Prostate gland (tissue), 2 donors: ENCODE measurements at regions not wholly inside any gene's neighbourhood (a gene's known extent, or its start where the extent isn't known, plus 50 kb on each side); places are given as distances from the start of the nearest gene placed in this dataset.
"Not testable (repeated sequence)": the region's sequence is repeated elsewhere in the genome, so short reads cannot be mapped to it uniquely, and the experiment has no call there.

Experiments
- DNase-seq: peaks from one replicate; pipeline ENCODE4 v3.0.0-alpha.2; 2019; ENCODE audit warnings: low spot score
- H3K27ac ChIP-seq, 2 donors: fragments of 200-600 bp; sonication (generic); 2 replicates each; pipeline ENCODE4 v1.5.1; 2017 to 2019
- H3K27me3 ChIP-seq: fragments of 200-600 bp; sonication (generic); replicated peaks from 2 replicates; pipeline ENCODE4 v1.5.1; 2019; ENCODE audit not compliant: insufficient read depth
- H3K36me3 ChIP-seq, 2 donors: fragments of 200-600 bp; sonication (generic); 1 replicate in 1 of 2; 2 replicates in 1 of 2; pipeline versions ENCODE4 v1.5.1 to v1.8.1; 2017 to 2019
- H3K4me1 ChIP-seq: fragments of 200-600 bp; sonication (generic); replicated peaks from 2 replicates; pipeline ENCODE4 v1.5.1; 2019
- H3K4me3 ChIP-seq, 2 donors: fragments of 200-600 bp; sonication (generic); 2 replicates each; pipeline ENCODE4 v1.5.1; 2017 to 2019
- H3K9me3 ChIP-seq: fragments of 200-600 bp; sonication (generic); 2 replicates; pipeline ENCODE4 v1.5.1; 2017
- CTCF ChIP-seq, 4 experiments: fragments of 200-600 bp in 2 of 4; fragments of 450-650 bp in 2 of 4; sonication (generic) in 2 of 4; IDR thresholded peaks; 1 replicate in 3 of 4; 2 replicates in 1 of 4; pipeline ENCODE4 v1.5.1; 2016 to 2019; ENCODE audit warnings: antibody characterized with exemption in 4 of 4, mild to moderate bottlenecking in 2 of 4, moderate library complexity in 2 of 4
- POLR2A ChIP-seq: fragments of 450-650 bp; IDR thresholded peaks from one replicate; pipeline ENCODE4 v1.6.1; 2016; ENCODE audit warnings: antibody characterized with exemption, mild to moderate bottlenecking
- POLR2AphosphoS5 ChIP-seq: sonication (generic); formaldehyde crosslinking; IDR thresholded peaks from one replicate; pipeline ENCODE4 v1.6.1; 2017; ENCODE audit warnings: antibody characterized with exemption
- WGBS: methylation state at CpG from one replicate; pipeline ENCODE4 v1.1.5; 2018; 5-methylcytosine and 5-hydroxymethylcytosine counted together
- intact Hi-C: fragments of 100-400 bp; cut with DNase I; formaldehyde crosslinking; loops from one replicate; pipeline ENCODE4 v1.14.2; 2022

GRCh38 chr6:150494241-150494640, 105.4 kb upstream of the PLEKHG1 start:
- no peak for TF ChIP-seq POLR2A
- TF ChIP-seq CTCF (IDR thresholded peaks at IDR 0.05): no peak
- TF ChIP-seq POLR2AphosphoS5: no peak
- Histone ChIP-seq H3K27ac (no peak overlapping the region), H3K4me3 (no peak overlapping the region), H3K9me3 (no peaks in the 10 kb centered on the region), H3K27me3 (no peaks in the 10 kb centered on the region), H3K4me1 (no peaks in the 10 kb centered on the region), H3K36me3 (no peaks in the 10 kb centered on the region)
- intact Hi-C loops: no loop called here
- 77% methylated on average over 5 of the region's 5 CpGs for WGBS
- DNase-seq: no peak

- H3K27me3 ChIP-seq: no peaks in the 10 kb centered on the region
- intact Hi-C loops: no loop called here
- DNase-seq: no peak
- no peak for TF ChIP-seq CTCF (IDR thresholded peaks at IDR 0.05)
- no peak for TF ChIP-seq POLR2AphosphoS5
- no peak for TF ChIP-seq POLR2A
- no peaks in the 10 kb centered on the region for H3K9me3 ChIP-seq
- H3K36me3 ChIP-seq: no peaks in the 10 kb centered on the region
- 100% methylated on average over 1 of the region's 1 CpG for WGBS
- no peak overlapping the region for H3K4me3 ChIP-seq
- H3K4me1 ChIP-seq: no peaks in the 10 kb centered on the region
- no peak overlapping the region for H3K27ac ChIP-seq
These were observed 104.6 kb upstream of the PLEKHG1 start for GRCh38 chr6:150495126-150495525.

- H3K4me3 ChIP-seq: no peak overlapping the region
- 88% methylated on average over 2 of the region's 2 CpGs for WGBS
These were observed 103.1 kb upstream of the PLEKHG1 start for GRCh38 chr6:150496629-150497028.

GRCh38 chr6:150499882-150500312, 99.8 kb upstream of the PLEKHG1 start:
- Histone ChIP-seq H3K27ac (no peak overlapping the region), H3K9me3 (no peaks in the 10 kb centered on the region), H3K4me1 (no peaks in the 10 kb centered on the region), H3K27me3 (no peaks in the 10 kb centered on the region), H3K36me3 (no peaks in the 10 kb centered on the region), H3K4me3 (no peak overlapping the region)
- DNase-seq: no peak
- peak; percentile 25 for TF ChIP-seq POLR2AphosphoS5
- no peak for TF ChIP-seq CTCF (IDR thresholded peaks at IDR 0.05)
- intact Hi-C loops: no loop called here
- WGBS: 21% methylated on average over 3 of the region's 3 CpGs

More at GRCh38 chr6:150496629-150497028, 103.1 kb upstream of the PLEKHG1 start:
- no peaks in the 10 kb centered on the region for H3K4me1 ChIP-seq
- H3K27ac ChIP-seq: no peak overlapping the region
- no peaks in the 10 kb centered on the region for H3K9me3 ChIP-seq
- H3K36me3 ChIP-seq: no peaks in the 10 kb centered on the region
- no peak for DNase-seq
- H3K27me3 ChIP-seq: no peaks in the 10 kb centered on the region
- TF ChIP-seq CTCF (IDR thresholded peaks at IDR 0.05) (no peak), POLR2A (no peak), POLR2AphosphoS5 (no peak)
- intact Hi-C loops: no loop called here

DNA sequence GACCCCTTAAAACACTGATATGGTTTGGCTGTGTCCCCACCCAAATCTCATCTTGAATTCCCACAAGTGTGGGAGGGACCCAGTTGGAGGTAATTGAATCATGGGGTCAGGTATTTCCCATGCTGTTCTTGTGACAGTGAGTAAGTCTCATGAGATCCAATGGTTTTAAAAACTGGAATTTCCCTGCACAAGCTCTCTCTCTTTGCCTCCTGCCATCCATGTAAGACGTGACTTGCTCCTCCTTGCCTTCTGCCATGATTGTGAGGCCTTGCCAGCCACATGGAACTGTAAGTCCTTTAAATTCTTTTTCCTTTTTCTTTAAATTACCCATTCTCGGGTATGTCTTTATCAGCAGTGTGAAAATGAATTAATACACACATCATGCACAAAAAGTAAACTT, 99.1 kb upstream of the PLEKHG1 start:
- DNase-seq, H3K27ac ChIP-seq, H3K36me3 ChIP-seq, H3K9me3 ChIP-seq, intact Hi-C loops, H3K4me1 ChIP-seq, H3K27me3 ChIP-seq, H3K4me3 ChIP-seq: not testable (repeated sequence)
- WGBS: 88% methylated on average over 2 of the region's 2 CpGs

- no peaks in the 10 kb centered on the region for H3K36me3 ChIP-seq
- no peak overlapping the region for H3K4me3 ChIP-seq
- H3K27me3 ChIP-seq: no peaks in the 10 kb centered on the region
- DNase-seq: no peak
- WGBS: 86% methylated on average over 1 of the region's 1 CpG
- H3K4me1 ChIP-seq: no peaks in the 10 kb centered on the region
- no peak overlapping the region for H3K27ac ChIP-seq
- TF ChIP-seq POLR2AphosphoS5: no peak
- no peak for TF ChIP-seq POLR2A
- TF ChIP-seq CTCF (IDR thresholded peaks at IDR 0.05): no peak
- intact Hi-C loops: no loop called here
- no peaks in the 10 kb centered on the region for H3K9me3 ChIP-seq
These were observed 96.6 kb upstream of the PLEKHG1 start for GRCh38 chr6:150503041-150503440.
